ENCODE measurements at regions not wholly inside any gene's neighbourhood (a gene's known extent, or its start where the extent isn't known, plus 50 kb on each side); places are given as distances from the start of the nearest gene placed in this dataset.

DNA sequence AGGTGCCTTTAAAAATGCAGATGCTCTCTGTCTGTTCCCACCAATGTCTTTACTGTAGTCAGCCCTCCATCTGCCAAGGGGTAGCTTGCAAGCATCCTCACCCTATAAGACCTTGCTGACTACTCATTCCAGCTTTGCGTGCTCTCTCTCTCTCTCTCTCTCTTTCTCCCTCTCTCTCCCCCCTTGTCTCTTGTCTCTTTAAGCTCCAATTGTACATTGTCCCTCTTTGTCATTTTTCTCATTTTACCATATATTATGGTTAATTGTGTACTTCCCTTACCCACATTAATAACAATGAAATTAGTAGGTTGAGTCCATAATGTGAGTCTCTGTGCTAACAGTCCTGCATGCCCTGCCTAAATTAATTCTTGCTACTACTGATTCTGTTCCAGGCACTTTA is 350.2 kb upstream of the CDH4 start:
- TF ChIP-seq CSDC2 (CRISPR knock-in tag; IDR thresholded peaks at IDR 0.05) (no peak), GLIS3 (CRISPR knock-in tag; IDR thresholded peaks at IDR 0.05) (no peak), ESRRG (CRISPR knock-in tag; IDR thresholded peaks at IDR 0.05) (no peak), ZNF70 (CRISPR knock-in tag; IDR thresholded peaks at IDR 0.05) (no peak), ARNTL (CRISPR knock-in tag; IDR thresholded peaks at IDR 0.05; ENCODE audit: borderline replicate concordance, low read depth) (no peak), TSHZ2 (CRISPR knock-in tag; IDR thresholded peaks at IDR 0.05) (no peak)
- ATAC-seq, result no peak

GRCh38 chr20:60903325-60903971 is 348.6 kb upstream of the CDH4 start:
- ATAC-seq, result no peak
- TF ChIP-seq RARB (CRISPR knock-in tag; IDR thresholded peaks at IDR 0.05), result no peak

DNA sequence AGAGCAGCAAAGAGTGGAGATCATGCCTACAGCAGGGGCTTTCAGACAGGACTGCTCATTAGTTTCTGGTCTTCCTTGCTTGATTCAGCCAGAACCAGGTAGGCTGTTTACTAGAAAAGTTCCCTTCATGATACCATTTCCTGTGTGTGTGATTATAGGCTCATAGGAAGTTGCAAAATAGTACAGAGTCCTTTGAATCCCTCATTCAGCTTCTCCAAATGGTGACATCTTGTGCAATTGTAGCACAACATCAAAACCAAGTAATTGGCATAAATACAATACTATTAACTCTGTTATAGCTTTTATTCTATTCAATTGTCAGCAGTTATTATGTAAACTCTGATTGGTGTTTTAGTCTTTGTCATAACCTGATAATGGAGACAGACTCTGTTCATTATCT is 347.3 kb upstream of the CDH4 start:
- ATAC-seq, result no peak
- TF ChIP-seq ZFP3 (CRISPR knock-in tag; IDR thresholded peaks at IDR 0.05) (no peak), TSHZ2 (CRISPR knock-in tag; IDR thresholded peaks at IDR 0.05) (no peak), ZNF70 (CRISPR knock-in tag; IDR thresholded peaks at IDR 0.05) (no peak), ISL1 (CRISPR knock-in tag; IDR thresholded peaks at IDR 0.05) (no peak), PPARA (CRISPR knock-in tag; IDR thresholded peaks at IDR 0.05; ENCODE audit: borderline replicate concordance) (no peak), ZC3H10 (CRISPR knock-in tag; IDR thresholded peaks at IDR 0.05) (no peak), RARB (CRISPR knock-in tag; IDR thresholded peaks at IDR 0.05) (no peak), ZFP30 (CRISPR knock-in tag; IDR thresholded peaks at IDR 0.05) (no peak), OSR1 (CRISPR knock-in tag; IDR thresholded peaks at IDR 0.05) (no peak), ZNF565 (CRISPR knock-in tag; conservative IDR thresholded peaks at IDR 0.05; ENCODE audit: low read depth) (no peak)
- TF ChIP-seq, protein P1, sequence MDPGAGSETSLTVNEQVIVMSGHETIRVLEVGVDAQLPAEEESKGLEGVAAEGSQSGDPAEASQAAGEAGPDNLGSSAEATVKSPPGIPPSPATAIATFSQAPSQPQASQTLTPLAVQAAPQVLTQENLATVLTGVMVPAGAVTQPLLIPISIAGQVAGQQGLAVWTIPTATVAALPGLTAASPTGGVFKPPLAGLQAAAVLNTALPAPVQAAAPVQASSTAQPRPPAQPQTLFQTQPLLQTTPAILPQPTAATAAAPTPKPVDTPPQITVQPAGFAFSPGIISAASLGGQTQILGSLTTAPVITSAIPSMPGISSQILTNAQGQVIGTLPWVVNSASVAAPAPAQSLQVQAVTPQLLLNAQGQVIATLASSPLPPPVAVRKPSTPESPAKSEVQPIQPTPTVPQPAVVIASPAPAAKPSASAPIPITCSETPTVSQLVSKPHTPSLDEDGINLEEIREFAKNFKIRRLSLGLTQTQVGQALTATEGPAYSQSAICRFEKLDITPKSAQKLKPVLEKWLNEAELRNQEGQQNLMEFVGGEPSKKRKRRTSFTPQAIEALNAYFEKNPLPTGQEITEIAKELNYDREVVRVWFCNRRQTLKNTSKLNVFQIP (CRISPR knock-in tag; IDR thresholded peaks at IDR 0.05; ENCODE audit: borderline replicate concordance, low read depth), result no peak
- TF ChIP-seq, protein P2, sequence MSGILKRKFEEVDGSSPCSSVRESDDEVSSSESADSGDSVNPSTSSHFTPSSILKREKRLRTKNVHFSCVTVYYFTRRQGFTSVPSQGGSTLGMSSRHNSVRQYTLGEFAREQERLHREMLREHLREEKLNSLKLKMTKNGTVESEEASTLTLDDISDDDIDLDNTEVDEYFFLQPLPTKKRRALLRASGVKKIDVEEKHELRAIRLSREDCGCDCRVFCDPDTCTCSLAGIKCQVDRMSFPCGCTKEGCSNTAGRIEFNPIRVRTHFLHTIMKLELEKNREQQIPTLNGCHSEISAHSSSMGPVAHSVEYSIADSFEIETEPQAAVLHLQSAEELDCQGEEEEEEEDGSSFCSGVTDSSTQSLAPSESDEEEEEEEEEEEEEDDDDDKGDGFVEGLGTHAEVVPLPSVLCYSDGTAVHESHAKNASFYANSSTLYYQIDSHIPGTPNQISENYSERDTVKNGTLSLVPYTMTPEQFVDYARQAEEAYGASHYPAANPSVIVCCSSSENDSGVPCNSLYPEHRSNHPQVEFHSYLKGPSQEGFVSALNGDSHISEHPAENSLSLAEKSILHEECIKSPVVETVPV (CRISPR knock-in tag; IDR thresholded peaks at IDR 0.05), result no peak
- TF ChIP-seq, protein P3, sequence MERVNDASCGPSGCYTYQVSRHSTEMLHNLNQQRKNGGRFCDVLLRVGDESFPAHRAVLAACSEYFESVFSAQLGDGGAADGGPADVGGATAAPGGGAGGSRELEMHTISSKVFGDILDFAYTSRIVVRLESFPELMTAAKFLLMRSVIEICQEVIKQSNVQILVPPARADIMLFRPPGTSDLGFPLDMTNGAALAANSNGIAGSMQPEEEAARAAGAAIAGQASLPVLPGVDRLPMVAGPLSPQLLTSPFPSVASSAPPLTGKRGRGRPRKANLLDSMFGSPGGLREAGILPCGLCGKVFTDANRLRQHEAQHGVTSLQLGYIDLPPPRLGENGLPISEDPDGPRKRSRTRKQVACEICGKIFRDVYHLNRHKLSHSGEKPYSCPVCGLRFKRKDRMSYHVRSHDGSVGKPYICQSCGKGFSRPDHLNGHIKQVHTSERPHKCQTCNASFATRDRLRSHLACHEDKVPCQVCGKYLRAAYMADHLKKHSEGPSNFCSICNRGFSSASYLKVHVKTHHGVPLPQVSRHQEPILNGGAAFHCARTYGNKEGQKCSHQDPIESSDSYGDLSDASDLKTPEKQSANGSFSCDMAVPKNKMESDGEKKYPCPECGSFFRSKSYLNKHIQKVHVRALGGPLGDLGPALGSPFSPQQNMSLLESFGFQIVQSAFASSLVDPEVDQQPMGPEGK (CRISPR knock-in tag; IDR thresholded peaks at IDR 0.05; ENCODE audit: borderline replicate concordance), result no peak

DNA sequence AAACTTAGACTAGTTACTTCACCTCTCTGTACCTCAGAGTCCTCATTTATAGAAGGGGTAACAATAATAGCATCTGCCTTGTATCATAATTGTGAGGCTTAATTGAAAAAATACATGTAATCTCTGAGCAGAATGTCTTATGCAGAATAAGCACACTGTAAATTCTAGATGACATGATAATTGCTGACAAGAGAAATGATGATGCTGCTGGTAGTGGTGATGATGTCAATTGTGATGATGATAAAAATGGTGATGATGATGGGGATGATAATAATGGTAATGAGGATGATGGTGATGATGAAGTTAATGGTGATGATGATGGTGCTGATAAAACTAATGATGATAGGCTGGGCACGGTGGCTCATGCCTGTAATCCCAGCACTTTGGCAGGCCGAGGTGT is 346.1 kb upstream of the CDH4 start:
- ATAC-seq, result no peak
- TF ChIP-seq SNAI2 (CRISPR knock-in tag; IDR thresholded peaks at IDR 0.05), result no peak
- TF ChIP-seq TOX (CRISPR knock-in tag; IDR thresholded peaks at IDR 0.05; ENCODE audit: borderline replicate concordance), result no peak
- no peak for TF ChIP-seq OSR1 (CRISPR knock-in tag; IDR thresholded peaks at IDR 0.05)
- TF ChIP-seq, protein P2 (CRISPR knock-in tag; IDR thresholded peaks at IDR 0.05), result no peak
- TF ChIP-seq CSDC2 (CRISPR knock-in tag; IDR thresholded peaks at IDR 0.05), result no peak
- TF ChIP-seq GLIS3 (CRISPR knock-in tag; IDR thresholded peaks at IDR 0.05), result no peak
- no peak for TF ChIP-seq TCF4 (CRISPR knock-in tag; IDR thresholded peaks at IDR 0.05; ENCODE audit: borderline replicate concordance)
- no peak for TF ChIP-seq BACH2 (CRISPR knock-in tag; IDR thresholded peaks at IDR 0.05; ENCODE audit: borderline replicate concordance)
- no peak for TF ChIP-seq CREB5 (CRISPR knock-in tag; IDR thresholded peaks at IDR 0.05; ENCODE audit: low read depth)
- TF ChIP-seq ARNTL (CRISPR knock-in tag; IDR thresholded peaks at IDR 0.05; ENCODE audit: borderline replicate concordance, low read depth), result no peak
